Osteoblast (primary cell): ENCODE measurements at regions not wholly inside any gene's neighbourhood (a gene's known extent, or its start where the extent isn't known, plus 50 kb on each side); places are given as distances from the start of the nearest gene placed in this dataset.
"Not testable (repeated sequence)": the region's sequence is repeated elsewhere in the genome, so short reads cannot be mapped to it uniquely, and the experiment has no call there.

ENCODE experiments used
- DNase-seq: peaks from one replicate; pipeline ENCODE4 v3.0.0; 2011; ENCODE audit warnings: low spot score, mixed read lengths; ENCODE audit not compliant: insufficient read length; ENCODE audit errors: missing footprints
- H2AFZ ChIP-seq: 2 replicates; pipeline ENCODE4 v1.6.0; 2011; ENCODE audit warnings: mild to moderate bottlenecking, low read length
- H3K27ac ChIP-seq: 2 replicates; pipeline ENCODE4 v1.5.1; 2011; ENCODE audit warnings: mild to moderate bottlenecking, low read depth, low read length, moderate library complexity
- H3K27me3 ChIP-seq: 2 replicates; pipeline ENCODE4 v1.6.0; 2012; ENCODE audit warnings: mild to moderate bottlenecking, control low read depth, inconsistent platforms, low read length, moderate library complexity; ENCODE audit not compliant: insufficient read depth
- H3K36me3 ChIP-seq: 2 replicates; pipeline ENCODE4 v1.5.1; 2011; ENCODE audit warnings: mild to moderate bottlenecking, low read length, control low read depth, moderate library complexity; ENCODE audit not compliant: insufficient read depth
- H3K4me1 ChIP-seq: 2 replicates; pipeline ENCODE4 v1.5.1; 2011; ENCODE audit warnings: mild to moderate bottlenecking, low read length, control low read depth, moderate library complexity; ENCODE audit not compliant: insufficient read depth
- H3K4me2 ChIP-seq: 2 replicates; pipeline ENCODE4 v1.6.0; 2011; ENCODE audit warnings: mild to moderate bottlenecking, low read length; ENCODE audit not compliant: insufficient read depth
- H3K4me3 ChIP-seq: fragments of 200-600 bp; sonication (generic); 3 replicates; pipeline ENCODE4 v1.5.1; 2012; ENCODE audit warnings: mild to moderate bottlenecking, low read length, inconsistent platforms; ENCODE audit not compliant: insufficient read depth
- H3K79me2 ChIP-seq: 2 replicates; pipeline ENCODE4 v1.6.0; 2012; ENCODE audit warnings: mild to moderate bottlenecking, low read length, control low read depth, inconsistent platforms; ENCODE audit not compliant: insufficient read depth
- H3K9me3 ChIP-seq: 2 replicates; pipeline ENCODE4 v1.5.1; 2011; ENCODE audit warnings: low read depth, low read length, control low read depth
- H4K20me1 ChIP-seq: 2 replicates; pipeline ENCODE4 v1.6.0; 2012; ENCODE audit warnings: mild to moderate bottlenecking, low read length, control low read depth; ENCODE audit not compliant: insufficient read depth
- CTCF ChIP-seq: IDR thresholded peaks from 2 replicates; pipeline ENCODE4 v1.5.1; 2011; ENCODE audit warnings: mild to moderate bottlenecking, low read depth, low read length, moderate library complexity; ENCODE audit errors: extremely low read depth

GRCh38 chr6:16901306-16901705 is 140.0 kb upstream of the ATXN1 start:
- Histone ChIP-seq H3K4me2 (peak overlapping the region; percentile 8), H3K27ac (no peak overlapping the region), H3K79me2 (no peaks in the 10 kb centered on the region), H4K20me1 (no peaks in the 10 kb centered on the region), H3K27me3 (peaks cover 27% of the 10 kb centered on the region), H3K36me3 (no peaks in the 10 kb centered on the region), H3K4me1 (peaks cover 20% of the 10 kb centered on the region), H2AFZ (no peak overlapping the region), H3K4me3 (no peak overlapping the region), H3K9me3 (no peaks in the 10 kb centered on the region)
- TF ChIP-seq CTCF: no peak
- no peak for DNase-seq

- no peaks in the 10 kb centered on the region for H3K36me3 ChIP-seq
- H3K27ac ChIP-seq: no peak overlapping the region
- H3K4me3 ChIP-seq: no peak overlapping the region
- H3K4me2 ChIP-seq: no peak overlapping the region
- no peak overlapping the region for H2AFZ ChIP-seq
- no peaks in the 10 kb centered on the region for H3K79me2 ChIP-seq
- H3K27me3 ChIP-seq: peaks cover 22% of the 10 kb centered on the region
- TF ChIP-seq CTCF: no peak
- DNase-seq: no peak
- peaks cover 20% of the 10 kb centered on the region for H3K4me1 ChIP-seq
- no peaks in the 10 kb centered on the region for H3K9me3 ChIP-seq
- H4K20me1 ChIP-seq: no peaks in the 10 kb centered on the region
Measured at GRCh38 chr6:16898640-16899396, 137.6 kb upstream of the ATXN1 start.

DNA sequence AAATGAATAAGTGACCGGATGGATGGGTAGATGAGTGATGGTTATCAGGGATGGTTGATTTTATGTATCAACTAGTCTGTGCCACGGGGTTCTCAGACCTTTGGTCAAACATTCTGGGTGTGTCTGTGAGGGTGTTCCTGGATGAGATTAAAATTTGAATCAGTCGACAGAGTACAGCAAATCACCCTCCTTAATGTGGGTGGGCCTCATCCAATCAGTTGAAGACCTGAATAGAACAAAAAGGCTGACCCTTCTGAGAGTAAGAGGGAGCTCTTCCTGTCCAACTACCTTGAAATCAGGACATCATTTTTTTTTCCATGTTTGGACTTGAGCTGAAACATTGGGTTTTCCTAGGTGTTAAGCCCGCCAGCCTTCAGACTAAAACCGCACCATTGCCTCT is 136.4 kb upstream of the ATXN1 start:
- no peak overlapping the region for H3K27ac ChIP-seq
- no peak for DNase-seq
- peaks cover 11% of the 10 kb centered on the region for H3K4me1 ChIP-seq
- TF ChIP-seq CTCF: no peak
- no peak overlapping the region for H3K4me3 ChIP-seq
- H3K27me3 ChIP-seq: peaks cover 22% of the 10 kb centered on the region
- no peak overlapping the region for H3K4me2 ChIP-seq
- no peaks in the 10 kb centered on the region for H3K9me3 ChIP-seq
- H3K36me3 ChIP-seq: no peaks in the 10 kb centered on the region
- H3K79me2 ChIP-seq: no peaks in the 10 kb centered on the region
- no peaks in the 10 kb centered on the region for H4K20me1 ChIP-seq
- H2AFZ ChIP-seq: no peak overlapping the region

GRCh38 chr6:16894301-16894700 is 133.0 kb upstream of the ATXN1 start:
- H3K27ac ChIP-seq: no peak overlapping the region
- H3K4me3 ChIP-seq: no peak overlapping the region
- H3K27me3 ChIP-seq: peaks cover 10% of the 10 kb centered on the region
- no peaks in the 10 kb centered on the region for H3K9me3 ChIP-seq
- H2AFZ ChIP-seq: no peak overlapping the region
- DNase-seq: no peak
- no peaks in the 10 kb centered on the region for H3K4me1 ChIP-seq
- TF ChIP-seq CTCF: no peak
- H3K79me2 ChIP-seq: no peaks in the 10 kb centered on the region
- no peak overlapping the region for H3K4me2 ChIP-seq
- no peaks in the 10 kb centered on the region for H4K20me1 ChIP-seq
- H3K36me3 ChIP-seq: no peaks in the 10 kb centered on the region

DNA sequence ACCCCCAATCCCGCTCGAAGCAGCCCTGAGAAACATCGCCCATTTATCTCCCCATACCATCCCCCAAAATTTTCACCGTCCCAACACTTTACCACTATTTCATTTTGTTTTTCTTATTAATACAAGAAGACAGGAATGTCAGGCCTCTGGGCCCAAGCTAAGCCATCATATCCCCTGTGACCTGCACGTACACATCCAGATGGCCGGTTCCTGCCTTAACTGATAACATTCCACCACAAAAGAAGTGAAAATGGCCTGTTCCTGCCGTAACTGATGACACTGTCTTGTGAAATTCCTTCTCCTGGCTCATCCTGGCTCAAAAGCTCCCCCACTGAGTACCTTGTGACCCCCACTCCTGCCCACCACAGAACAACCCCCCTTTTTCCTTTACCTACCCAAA is 129.8 kb upstream of the ATXN1 start:
- not testable (repeated sequence) for H3K4me2 ChIP-seq, H3K79me2 ChIP-seq, H4K20me1 ChIP-seq, H3K36me3 ChIP-seq, H2AFZ ChIP-seq, H3K4me1 ChIP-seq, H3K4me3 ChIP-seq, H3K27me3 ChIP-seq, DNase-seq, H3K27ac ChIP-seq, H3K9me3 ChIP-seq
